ENCODE measurements at regions not wholly inside any gene's neighbourhood (a gene's known extent, or its start where the extent isn't known, plus 50 kb on each side); places are given as distances from the start of the nearest gene placed in this dataset.

DNA sequence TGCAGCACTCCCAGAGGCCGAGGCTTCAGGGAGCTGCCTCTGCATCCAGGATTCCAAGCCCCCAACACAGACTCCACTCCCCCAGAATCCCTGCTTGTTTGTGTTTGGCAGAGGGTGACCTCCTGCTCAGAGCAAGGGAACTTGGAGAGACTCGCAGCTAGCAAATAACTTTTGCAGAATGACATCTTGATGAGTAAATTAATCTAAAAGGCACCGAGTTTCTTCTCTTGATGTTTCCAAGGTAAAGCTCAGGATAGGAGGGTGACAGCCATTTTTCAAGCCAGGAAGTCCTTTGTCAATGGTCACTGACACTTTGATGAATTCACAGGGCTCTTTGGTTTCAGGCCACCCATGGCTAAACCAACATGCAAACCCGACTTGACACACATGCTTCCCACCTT, 523.0 kb downstream of the NTRK3 start:
- POLR2A ChIA-PET, result no interaction called here
- Histone ChIP-seq H3K36me3 (ENCODE audit: control insufficient read depth, insufficient read depth, low read length) (no peaks in the 10 kb centered on the region), H3K27me3 (ENCODE audit: control insufficient read depth, insufficient read depth, low read length) (no peaks in the 10 kb centered on the region), H3K4me3 (ENCODE audit: low read depth, low read length) (no peak overlapping the region)
- CTCF ChIA-PET, result no interaction called here
- TF ChIP-seq, protein P1, sequence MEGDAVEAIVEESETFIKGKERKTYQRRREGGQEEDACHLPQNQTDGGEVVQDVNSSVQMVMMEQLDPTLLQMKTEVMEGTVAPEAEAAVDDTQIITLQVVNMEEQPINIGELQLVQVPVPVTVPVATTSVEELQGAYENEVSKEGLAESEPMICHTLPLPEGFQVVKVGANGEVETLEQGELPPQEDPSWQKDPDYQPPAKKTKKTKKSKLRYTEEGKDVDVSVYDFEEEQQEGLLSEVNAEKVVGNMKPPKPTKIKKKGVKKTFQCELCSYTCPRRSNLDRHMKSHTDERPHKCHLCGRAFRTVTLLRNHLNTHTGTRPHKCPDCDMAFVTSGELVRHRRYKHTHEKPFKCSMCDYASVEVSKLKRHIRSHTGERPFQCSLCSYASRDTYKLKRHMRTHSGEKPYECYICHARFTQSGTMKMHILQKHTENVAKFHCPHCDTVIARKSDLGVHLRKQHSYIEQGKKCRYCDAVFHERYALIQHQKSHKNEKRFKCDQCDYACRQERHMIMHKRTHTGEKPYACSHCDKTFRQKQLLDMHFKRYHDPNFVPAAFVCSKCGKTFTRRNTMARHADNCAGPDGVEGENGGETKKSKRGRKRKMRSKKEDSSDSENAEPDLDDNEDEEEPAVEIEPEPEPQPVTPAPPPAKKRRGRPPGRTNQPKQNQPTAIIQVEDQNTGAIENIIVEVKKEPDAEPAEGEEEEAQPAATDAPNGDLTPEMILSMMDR (IDR thresholded peaks at IDR 0.05; ENCODE audit: insufficient read depth, low read depth, low read length), result no peak
- DNase-seq (ENCODE audit: low read depth), result no peak

DNA sequence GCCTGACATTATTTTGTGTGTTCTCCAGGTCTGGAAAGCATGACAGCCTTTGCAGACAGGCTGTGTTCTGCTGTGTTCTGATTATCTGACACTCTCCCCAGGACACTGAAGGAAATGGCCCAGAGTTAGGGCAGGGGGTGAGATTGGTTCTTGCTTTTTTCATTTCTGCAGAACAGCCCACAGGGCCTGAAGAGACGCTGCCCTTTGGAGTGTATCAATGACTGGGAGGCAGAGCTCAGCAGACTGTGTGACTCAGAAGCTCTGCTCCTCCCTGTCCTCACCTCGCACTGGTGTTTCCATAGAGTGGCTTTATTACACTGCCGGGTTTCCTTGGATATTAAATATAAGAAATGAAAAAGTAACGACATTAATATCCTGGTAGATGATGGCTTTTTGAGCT, 523.6 kb downstream of the NTRK3 start:
- ChIA-PET POLR2A (no interaction called here), CTCF (no interaction called here)
- TF ChIP-seq, protein P1 (IDR thresholded peaks at IDR 0.05; ENCODE audit: insufficient read depth, low read depth, low read length), result no peak
- no peak for DNase-seq (ENCODE audit: low read depth)
- Histone ChIP-seq H3K27me3 (ENCODE audit: control insufficient read depth, insufficient read depth, low read length) (no peaks in the 10 kb centered on the region), H3K4me3 (ENCODE audit: low read depth, low read length) (no peak overlapping the region), H3K36me3 (ENCODE audit: control insufficient read depth, insufficient read depth, low read length) (no peaks in the 10 kb centered on the region)

GRCh38 chr15:87731630-87732029, 524.9 kb downstream of the NTRK3 start:
- Histone ChIP-seq H3K27me3 (ENCODE audit: control insufficient read depth, insufficient read depth, low read length) (no peaks in the 10 kb centered on the region; the same call in 1 of the 2 replicates), H3K36me3 (ENCODE audit: control insufficient read depth, insufficient read depth, low read length) (no peaks in the 10 kb centered on the region), H3K4me3 (ENCODE audit: low read depth, low read length) (no peak overlapping the region)
- ChIA-PET POLR2A (no interaction called here), CTCF (no interaction called here)
- TF ChIP-seq, protein P1 (IDR thresholded peaks at IDR 0.05; ENCODE audit: insufficient read depth, low read depth, low read length), result no peak
- no peak for DNase-seq (ENCODE audit: low read depth)

DNA sequence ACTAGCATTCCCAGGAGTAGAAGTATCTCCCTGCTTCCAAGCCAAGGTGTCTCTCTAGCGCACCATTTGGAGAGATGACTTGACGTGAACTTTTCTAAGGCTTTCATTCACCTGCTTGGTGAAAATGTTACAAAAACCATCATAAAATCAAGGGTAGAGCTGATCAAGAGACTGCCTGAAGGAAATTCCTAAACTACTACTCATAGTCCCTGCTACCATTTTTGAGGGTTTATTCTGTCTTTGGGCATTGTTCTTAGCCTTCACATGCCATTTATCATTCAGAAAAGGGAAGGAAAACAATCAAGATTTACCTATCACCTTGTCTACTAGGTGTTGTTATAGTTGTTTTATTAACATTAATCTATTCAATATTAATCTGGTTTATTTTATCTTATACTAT, 525.8 kb downstream of the NTRK3 start:
- CTCF ChIA-PET, result interaction anchor here (1.5 kb wide), 1 partner anchor 10 kb away, joined by 3 read pairs; no protein-coding TSS in a partner anchor
- no peak for DNase-seq (ENCODE audit: low read depth)

GRCh38 chr15:87728998-87729397, 527.5 kb downstream of the NTRK3 start:
- ChIA-PET CTCF (no interaction called here), POLR2A (no interaction called here)
- no peak overlapping the region for H3K4me3 ChIP-seq (ENCODE audit: low read depth, low read length)
- TF ChIP-seq, protein P1 (IDR thresholded peaks at IDR 0.05; ENCODE audit: insufficient read depth, low read depth, low read length), result no peak
- peaks cover 2% of the 10 kb centered on the region for H3K27me3 ChIP-seq (ENCODE audit: control insufficient read depth, insufficient read depth, low read length)
- H3K36me3 ChIP-seq (ENCODE audit: control insufficient read depth, insufficient read depth, low read length), result no peaks in the 10 kb centered on the region
- DNase-seq (ENCODE audit: low read depth), result no peak

More for the DNA sequence above, 525.8 kb downstream of the NTRK3 start:
- H3K27me3 ChIP-seq (ENCODE audit: control insufficient read depth, insufficient read depth, low read length), result no peaks in the 10 kb centered on the region; the same call in 1 of the 2 replicates
- no peak overlapping the region for H3K4me3 ChIP-seq (ENCODE audit: low read depth, low read length)
- POLR2A ChIA-PET, result interaction anchor here (0.7 kb wide), 1 partner anchor 69 kb away, joined by 3 read pairs; no protein-coding TSS in a partner anchor
- TF ChIP-seq, protein P1 (IDR thresholded peaks at IDR 0.05; ENCODE audit: insufficient read depth, low read depth, low read length), result no peak
- H3K36me3 ChIP-seq (ENCODE audit: control insufficient read depth, insufficient read depth, low read length), result no peaks in the 10 kb centered on the region

Measured in BJ (cell line).